ENCODE measurements at regions not wholly inside any gene's neighbourhood (a gene's known extent, or its start where the extent isn't known, plus 50 kb on each side); places are given as distances from the start of the nearest gene placed in this dataset.

- no peaks in the 10 kb centered on the region for H3K4me1 ChIP-seq
- no peaks in the 10 kb centered on the region for H3K27me3 ChIP-seq
- no peak overlapping the region for H3K27ac ChIP-seq
- no peaks in the 10 kb centered on the region for H3K36me3 ChIP-seq
- no peak for DNase-seq
- H3K4me3 ChIP-seq: no peak overlapping the region
- no peaks in the 10 kb centered on the region for H3K9me3 ChIP-seq (replicated peaks)
These were observed 287.7 kb upstream of the TLE4 start for GRCh38 chr9:79284081-79284480.

- no peak overlapping the region for H3K4me3 ChIP-seq
- no peak overlapping the region for H3K27ac ChIP-seq
- H3K36me3 ChIP-seq: no peaks in the 10 kb centered on the region
- DNase-seq: no peak
- H3K27me3 ChIP-seq: no peaks in the 10 kb centered on the region
- no peaks in the 10 kb centered on the region for H3K4me1 ChIP-seq
- no peaks in the 10 kb centered on the region; the same call in 1 of the 2 replicates for H3K9me3 ChIP-seq (replicated peaks)
These were observed 284.6 kb upstream of the TLE4 start for GRCh38 chr9:79286992-79287707.

- DNase-seq: no peak
- no peaks in the 10 kb centered on the region for H3K27me3 ChIP-seq
- no peak overlapping the region for H3K4me3 ChIP-seq
- peaks cover 5% of the 10 kb centered on the region; the same call in 1 of the 2 replicates for H3K4me1 ChIP-seq
- H3K36me3 ChIP-seq: no peaks in the 10 kb centered on the region
- H3K9me3 ChIP-seq (replicated peaks): no peaks in the 10 kb centered on the region; the same call in 1 of the 2 replicates
- H3K27ac ChIP-seq: no peak overlapping the region
These were observed 284.0 kb upstream of the TLE4 start for GRCh38 chr9:79287708-79288290.

GRCh38 chr9:79289856-79290255 is 281.9 kb upstream of the TLE4 start:
- Histone ChIP-seq H3K36me3 (no peaks in the 10 kb centered on the region), H3K27ac (no peak overlapping the region), H3K27me3 (no peaks in the 10 kb centered on the region), H3K9me3 (replicated peaks) (no peaks in the 10 kb centered on the region; the same call in 1 of the 2 replicates), H3K4me1 (peaks cover 7% of the 10 kb centered on the region; the same call in 1 of the 2 replicates), H3K4me3 (no peak overlapping the region)
- no peak for DNase-seq

GRCh38 chr9:79292731-79293280 is 279.0 kb upstream of the TLE4 start:
- H3K36me3 ChIP-seq: no peaks in the 10 kb centered on the region
- no peak overlapping the region for H3K27ac ChIP-seq
- peaks cover 7% of the 10 kb centered on the region; the same call in 1 of the 2 replicates for H3K4me1 ChIP-seq
- H3K4me3 ChIP-seq: no peak overlapping the region
- DNase-seq: peak; percentile 26 to 64
- H3K9me3 ChIP-seq (replicated peaks): no peaks in the 10 kb centered on the region; the same call in 1 of the 2 replicates
- no peaks in the 10 kb centered on the region for H3K27me3 ChIP-seq

- H3K27ac ChIP-seq: no peak overlapping the region
- H3K4me1 ChIP-seq: peaks cover 2% of the 10 kb centered on the region; the same call in 1 of the 2 replicates
- 0 out of 2 replicates have a peak, but pooled peaks cover 4% of the 10 kb centered on the region for H3K9me3 ChIP-seq (replicated peaks)
- no peak overlapping the region for H3K4me3 ChIP-seq
- peak in 1 of 2 experiments; percentile 30 for DNase-seq
- H3K36me3 ChIP-seq: no peaks in the 10 kb centered on the region
- H3K27me3 ChIP-seq: no peaks in the 10 kb centered on the region
These were observed 271.7 kb upstream of the TLE4 start for GRCh38 chr9:79300068-79300467.

GRCh38 chr9:79301085-79301484 is 270.7 kb upstream of the TLE4 start:
- H3K36me3 ChIP-seq: no peaks in the 10 kb centered on the region
- DNase-seq: no peak
- peaks cover 2% of the 10 kb centered on the region; the same call in 1 of the 2 replicates for H3K4me1 ChIP-seq
- no peak overlapping the region for H3K4me3 ChIP-seq
- H3K9me3 ChIP-seq (replicated peaks): 0 out of 2 replicates have a peak, but pooled peaks cover 4% of the 10 kb centered on the region
- no peak overlapping the region for H3K27ac ChIP-seq
- H3K27me3 ChIP-seq: no peaks in the 10 kb centered on the region

GRCh38 chr9:79301551-79302391 is 270.0 kb upstream of the TLE4 start:
- no peaks in the 10 kb centered on the region for H3K27me3 ChIP-seq
- 0 out of 2 replicates have a peak, but pooled peaks cover 4% of the 10 kb centered on the region for H3K9me3 ChIP-seq (replicated peaks)
- H3K4me1 ChIP-seq: peaks cover 2% of the 10 kb centered on the region; the same call in 1 of the 2 replicates
- H3K27ac ChIP-seq: no peak overlapping the region
- peak in 1 of 2 experiments; percentile 7 for DNase-seq
- no peak overlapping the region for H3K4me3 ChIP-seq
- H3K36me3 ChIP-seq: no peaks in the 10 kb centered on the region

GRCh38 chr9:79302569-79302968 is 269.2 kb upstream of the TLE4 start:
- H3K4me1 ChIP-seq: peaks cover 2% of the 10 kb centered on the region; the same call in 1 of the 2 replicates
- H3K36me3 ChIP-seq: no peaks in the 10 kb centered on the region
- DNase-seq: no peak
- no peak overlapping the region for H3K4me3 ChIP-seq
- H3K27ac ChIP-seq: no peak overlapping the region
- H3K9me3 ChIP-seq (replicated peaks): 0 out of 2 replicates have a peak, but pooled peaks cover 4% of the 10 kb centered on the region
- no peaks in the 10 kb centered on the region for H3K27me3 ChIP-seq

GRCh38 chr9:79308012-79308411 is 263.8 kb upstream of the TLE4 start:
- no peaks in the 10 kb centered on the region for H3K4me1 ChIP-seq
- H3K9me3 ChIP-seq (replicated peaks): no peaks in the 10 kb centered on the region
- H3K27ac ChIP-seq: no peak overlapping the region
- H3K4me3 ChIP-seq: no peak overlapping the region
- no peak for DNase-seq
- no peaks in the 10 kb centered on the region for H3K27me3 ChIP-seq
- no peaks in the 10 kb centered on the region for H3K36me3 ChIP-seq

- no peak for DNase-seq
- no peaks in the 10 kb centered on the region for H3K4me1 ChIP-seq
These were observed 258.9 kb upstream of the TLE4 start for GRCh38 chr9:79312686-79313421.

GRCh38 chr9:79325501-79325900 is 246.3 kb upstream of the TLE4 start:
- H3K9me3 ChIP-seq (replicated peaks): no peaks in the 10 kb centered on the region
- H3K4me3 ChIP-seq: no peak overlapping the region
- no peaks in the 10 kb centered on the region for H3K36me3 ChIP-seq
- H3K27ac ChIP-seq: no peak overlapping the region
- H3K4me1 ChIP-seq: no peaks in the 10 kb centered on the region
- DNase-seq: no peak
- no peaks in the 10 kb centered on the region for H3K27me3 ChIP-seq

More at GRCh38 chr9:79312686-79313421, 258.9 kb upstream of the TLE4 start:
- Histone ChIP-seq H3K27ac (no peak overlapping the region), H3K4me3 (no peak overlapping the region), H3K9me3 (replicated peaks) (no peaks in the 10 kb centered on the region), H3K27me3 (no peaks in the 10 kb centered on the region), H3K36me3 (no peaks in the 10 kb centered on the region)

GRCh38 chr9:79329861-79330260 is 241.9 kb upstream of the TLE4 start:
- no peaks in the 10 kb centered on the region for H3K27me3 ChIP-seq
- no peak overlapping the region for H3K27ac ChIP-seq
- no peaks in the 10 kb centered on the region for H3K4me1 ChIP-seq
- no peak overlapping the region for H3K4me3 ChIP-seq
- 0 out of 2 replicates have a peak, but pooled peaks cover 3% of the 10 kb centered on the region for H3K9me3 ChIP-seq (replicated peaks)
- no peaks in the 10 kb centered on the region for H3K36me3 ChIP-seq
- DNase-seq: no peak

- no peaks in the 10 kb centered on the region for H3K27me3 ChIP-seq
- H3K4me3 ChIP-seq: no peak overlapping the region
- H3K27ac ChIP-seq: no peak overlapping the region
These were observed 237.8 kb upstream of the TLE4 start for GRCh38 chr9:79334001-79334400.

More at GRCh38 chr9:79334001-79334400, 237.8 kb upstream of the TLE4 start:
- Histone ChIP-seq H3K4me1 (no peaks in the 10 kb centered on the region), H3K9me3 (replicated peaks) (0 out of 2 replicates have a peak, but pooled peaks cover 3% of the 10 kb centered on the region), H3K36me3 (no peaks in the 10 kb centered on the region)
- DNase-seq: no peak
